CD4-positive, alpha-beta T cell (primary cell): ENCODE measurements at regions not wholly inside any gene's neighbourhood (a gene's known extent, or its start where the extent isn't known, plus 50 kb on each side); places are given as distances from the start of the nearest gene placed in this dataset.

ENCODE experiments used
- ATAC-seq: fragments of 200-7000 bp; cut with Tn5 transposase; one replicate; pipeline ENCODE4 v1.10.0; 2022; ENCODE audit warnings: mild to moderate bottlenecking; ENCODE audit not compliant: poor library complexity
- CTCF ChIA-PET: fragments of 350-600 bp; sonication (Branson Sonifier 250); formaldehyde crosslinking; loops from one replicate; lab custom pipeline; 2021; ENCODE audit warnings: antibody characterized with exemption, inconsistent platforms; lab: Charles Lee
- POLR2A ChIA-PET: fragments of 350-600 bp; sonication (Branson Sonifier 250); formaldehyde crosslinking; loops from one replicate; lab custom pipeline; 2021; ENCODE audit warnings: antibody characterized with exemption, inconsistent platforms; lab: Charles Lee
- DNase-seq, 14 experiments: peaks; one replicate each; pipeline ENCODE4 v3.0.0-alpha.2; 2013 to 2020; ENCODE audit warnings: mixed read lengths in 2 of 14
- H3K27ac ChIP-seq, 2 donors: one replicate each; pipeline versions ENCODE4 v1.5.1 to v1.7.0; 2013; ENCODE audit warnings: low read length in 2 of 2, low read depth in 1 of 2, mild to moderate bottlenecking in 1 of 2
- H3K27me3 ChIP-seq, 2 experiments: 1 replicate in 1 of 2; 2 replicates in 1 of 2; pipeline versions ENCODE4 v1.6.1 to v1.7.0; 2013; ENCODE audit warnings: low read length in 2 of 2, control low read depth in 1 of 2, mild to moderate bottlenecking in 1 of 2, moderate library complexity in 1 of 2; ENCODE audit not compliant: insufficient read depth in 2 of 2, control insufficient read depth in 1 of 2
- H3K36me3 ChIP-seq: one replicate; pipeline ENCODE4 v1.6.1; 2013; ENCODE audit warnings: low read length, control low read depth; ENCODE audit not compliant: insufficient read depth
- H3K4me1 ChIP-seq: one replicate; pipeline ENCODE4 v1.6.1; 2013; ENCODE audit warnings: low read length, control low read depth; ENCODE audit not compliant: insufficient read depth
- H3K4me3 ChIP-seq: one replicate; pipeline ENCODE4 v1.5.1; 2013; ENCODE audit warnings: mild to moderate bottlenecking, low read length, moderate library complexity
- H3K9me3 ChIP-seq, 2 experiments: 1 replicate in 1 of 2; 2 replicates in 1 of 2; pipeline versions ENCODE4 v1.6.1 to v1.7.0; 2013; ENCODE audit warnings: low read length in 2 of 2, mild to moderate bottlenecking in 2 of 2, control low read depth in 1 of 2, moderate library complexity in 1 of 2; ENCODE audit not compliant: control insufficient read depth in 1 of 2, insufficient read depth in 1 of 2
- H3K27ac Mint-ChIP-seq: one replicate; pipeline ENCODE4 v1.8.0; 2020; ENCODE audit warnings: mixed read lengths
- H3K27me3 Mint-ChIP-seq: one replicate; pipeline ENCODE4 v1.8.0; 2021; ENCODE audit warnings: mixed read lengths
- H3K36me3 Mint-ChIP-seq: one replicate; pipeline ENCODE4 v1.8.0; 2021; ENCODE audit warnings: low read depth, mixed read lengths
- H3K4me1 Mint-ChIP-seq: one replicate; pipeline ENCODE4 v1.8.0; 2021; ENCODE audit warnings: low read depth, mixed read lengths
- H3K4me3 Mint-ChIP-seq: one replicate; pipeline ENCODE4 v1.8.0; 2020; ENCODE audit warnings: mild to moderate bottlenecking, mixed read lengths
- H3K9me3 Mint-ChIP-seq: one replicate; pipeline ENCODE4 v1.8.0; 2020; ENCODE audit warnings: mixed read lengths
- intact Hi-C, 2 experiments: fragments of 100-400 bp; cut with DNase I in 1 of 2; cut with micrococcal nuclease in 1 of 2; formaldehyde crosslinking; loops; one replicate each; pipeline versions ENCODE4 v1.15.1 to v1.9.0; 2023 to 2025; cut with DNase I, micrococcal nuclease
- TF ChIP-seq, protein P1 (sequence below): fragments of 200-600 bp; IDR thresholded peaks from one replicate; pipeline ENCODE4 v1.8.0; 2022; ENCODE audit warnings: antibody characterized with exemption, mild to moderate bottlenecking

DNA sequence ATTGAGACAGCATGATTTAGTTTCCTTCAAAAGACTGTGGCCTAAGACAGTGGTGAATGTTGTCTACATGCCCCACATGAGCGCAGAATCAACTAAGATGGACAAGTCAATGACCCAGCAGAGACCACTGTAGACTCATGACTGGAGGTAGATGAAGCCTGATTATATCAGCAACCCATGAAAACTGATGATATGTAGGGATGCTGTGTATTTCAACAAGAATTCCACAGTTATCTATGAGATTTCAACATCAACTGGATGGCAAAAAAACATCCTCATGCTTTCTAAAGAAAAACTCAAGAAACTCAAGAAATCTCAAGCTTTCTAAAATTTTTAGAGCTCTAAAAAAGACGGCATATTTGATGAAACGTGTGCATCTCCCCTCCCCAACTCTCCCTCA is 413.9 kb upstream of the LYPLAL1 start:
- no peak overlapping the region for H3K4me3 ChIP-seq
- peaks cover 0 to 3% of the 10 kb centered on the region in 2 experiments for H3K9me3 ChIP-seq
- ChIA-PET CTCF (no interaction called here), POLR2A (no interaction called here)
- Mint-ChIP-seq H3K4me1 (no peaks in the 10 kb centered on the region), H3K4me3 (no peak overlapping the region), H3K36me3 (no peaks in the 10 kb centered on the region), H3K27me3 (no peaks in the 10 kb centered on the region), H3K9me3 (no peaks in the 10 kb centered on the region), H3K27ac (no peak overlapping the region)
- DNase-seq (no peak), ATAC-seq (no peak)
- H3K36me3 ChIP-seq = no peaks in the 10 kb centered on the region
- H3K27ac ChIP-seq = no peak overlapping the region
- H3K4me1 ChIP-seq = no peaks in the 10 kb centered on the region
- TF ChIP-seq, protein P1, sequence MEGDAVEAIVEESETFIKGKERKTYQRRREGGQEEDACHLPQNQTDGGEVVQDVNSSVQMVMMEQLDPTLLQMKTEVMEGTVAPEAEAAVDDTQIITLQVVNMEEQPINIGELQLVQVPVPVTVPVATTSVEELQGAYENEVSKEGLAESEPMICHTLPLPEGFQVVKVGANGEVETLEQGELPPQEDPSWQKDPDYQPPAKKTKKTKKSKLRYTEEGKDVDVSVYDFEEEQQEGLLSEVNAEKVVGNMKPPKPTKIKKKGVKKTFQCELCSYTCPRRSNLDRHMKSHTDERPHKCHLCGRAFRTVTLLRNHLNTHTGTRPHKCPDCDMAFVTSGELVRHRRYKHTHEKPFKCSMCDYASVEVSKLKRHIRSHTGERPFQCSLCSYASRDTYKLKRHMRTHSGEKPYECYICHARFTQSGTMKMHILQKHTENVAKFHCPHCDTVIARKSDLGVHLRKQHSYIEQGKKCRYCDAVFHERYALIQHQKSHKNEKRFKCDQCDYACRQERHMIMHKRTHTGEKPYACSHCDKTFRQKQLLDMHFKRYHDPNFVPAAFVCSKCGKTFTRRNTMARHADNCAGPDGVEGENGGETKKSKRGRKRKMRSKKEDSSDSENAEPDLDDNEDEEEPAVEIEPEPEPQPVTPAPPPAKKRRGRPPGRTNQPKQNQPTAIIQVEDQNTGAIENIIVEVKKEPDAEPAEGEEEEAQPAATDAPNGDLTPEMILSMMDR = no peak
- H3K27me3 ChIP-seq = no peaks in the 10 kb centered on the region
- intact Hi-C loops = no loop called here

DNA sequence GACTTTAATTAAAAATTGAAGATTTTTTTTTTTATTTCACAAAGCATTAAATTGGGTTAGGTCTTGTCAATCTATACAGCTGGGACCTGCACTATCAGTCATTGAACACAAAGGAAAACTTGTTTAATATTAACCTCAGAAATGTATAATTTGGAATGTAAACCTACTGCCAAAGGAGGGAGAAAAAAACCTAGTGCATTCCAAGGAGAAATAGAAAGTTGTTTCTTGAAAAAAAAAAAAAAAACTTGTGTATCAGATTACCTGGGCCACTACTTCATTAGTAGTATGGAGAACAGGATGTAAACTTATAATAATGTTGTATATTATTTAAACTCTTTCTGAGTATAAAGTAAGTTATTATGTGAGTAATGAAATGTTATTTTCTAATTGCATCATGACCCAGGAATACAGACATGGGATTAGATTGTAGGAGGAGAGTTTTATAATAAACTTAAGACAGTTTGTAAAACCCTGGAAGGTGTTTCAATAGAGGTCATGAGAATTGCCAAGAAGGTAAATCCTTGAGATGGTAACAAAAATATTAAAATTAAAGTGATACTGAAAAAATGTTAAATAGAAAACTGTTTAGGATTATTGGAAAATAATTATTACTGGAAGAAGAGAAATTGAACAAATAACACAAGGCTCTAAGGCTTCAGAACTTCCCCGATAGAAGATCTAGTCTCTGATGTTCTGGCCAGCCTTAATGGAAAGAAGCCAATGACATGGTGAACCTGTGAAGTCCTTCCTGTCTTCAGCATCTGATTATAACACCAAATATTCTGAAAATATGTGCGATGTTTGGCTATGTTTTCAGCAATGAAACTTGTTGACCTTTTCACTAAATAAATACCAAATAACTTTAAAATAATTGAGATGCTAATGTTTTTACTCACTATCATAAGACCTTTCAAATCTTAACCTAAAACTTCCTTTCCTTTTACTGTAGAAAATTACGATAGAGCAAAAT is 412.8 kb upstream of the LYPLAL1 start:
- POLR2A ChIA-PET = no interaction called here
- H3K27ac ChIP-seq = no peak overlapping the region
- no peak overlapping the region for H3K4me3 ChIP-seq
- no peaks in the 10 kb centered on the region for H3K27me3 ChIP-seq
- ATAC-seq = no peak
- CTCF ChIA-PET = no interaction called here
- Mint-ChIP-seq H3K9me3 (no peaks in the 10 kb centered on the region), H3K36me3 (no peaks in the 10 kb centered on the region), H3K4me1 (no peaks in the 10 kb centered on the region), H3K27ac (no peak overlapping the region), H3K4me3 (no peak overlapping the region), H3K27me3 (no peaks in the 10 kb centered on the region)
- H3K4me1 ChIP-seq = no peaks in the 10 kb centered on the region
- no peaks in the 10 kb centered on the region for H3K36me3 ChIP-seq
- H3K9me3 ChIP-seq = no peaks in the 10 kb centered on the region
- TF ChIP-seq, protein P1 = no peak
- intact Hi-C loops = no loop called here
- no peak for DNase-seq

- no peak for DNase-seq
- no peak overlapping the region for H3K4me3 Mint-ChIP-seq
- H3K27me3 ChIP-seq = no peaks in the 10 kb centered on the region
- no peaks in the 10 kb centered on the region for H3K27me3 Mint-ChIP-seq
- no peaks in the 10 kb centered on the region for H3K36me3 ChIP-seq
- ATAC-seq = no peak
- TF ChIP-seq, protein P1 = no peak
- H3K4me1 Mint-ChIP-seq = no peaks in the 10 kb centered on the region
- no peak overlapping the region for H3K27ac ChIP-seq
- H3K36me3 Mint-ChIP-seq = no peaks in the 10 kb centered on the region
- ChIA-PET CTCF (no interaction called here), POLR2A (no interaction called here)
- intact Hi-C loops = no loop called here
- no peaks in the 10 kb centered on the region for H3K9me3 Mint-ChIP-seq
- peaks cover 0 to 3% of the 10 kb centered on the region in 2 experiments for H3K9me3 ChIP-seq
- no peak overlapping the region for H3K27ac Mint-ChIP-seq
- H3K4me3 ChIP-seq = no peak overlapping the region
- H3K4me1 ChIP-seq = no peaks in the 10 kb centered on the region
Observed at GRCh38 chr1:218763538-218763937, 410.1 kb upstream of the LYPLAL1 start.
